ENCODE measurements at regions not wholly inside any gene's neighbourhood (a gene's known extent, or its start where the extent isn't known, plus 50 kb on each side); places are given as distances from the start of the nearest gene placed in this dataset.

- DNase-seq (ENCODE audit: low spot score), result no peak
Observed at GRCh38 chr4:166274136-166274761, 401.2 kb downstream of the TLL1 start.

GRCh38 chr4:166274775-166275174 lies 401.7 kb downstream of the TLL1 start:
- DNase-seq (ENCODE audit: low spot score), result no peak

- DNase-seq (ENCODE audit: low spot score), result no peak
Observed at GRCh38 chr4:166277401-166277800, 404.4 kb downstream of the TLL1 start.

- DNase-seq (ENCODE audit: low spot score), result no peak
Observed at GRCh38 chr4:166277853-166278252, 404.8 kb downstream of the TLL1 start.

- DNase-seq (ENCODE audit: low spot score), result no peak
Observed at GRCh38 chr4:166279261-166279660, 406.2 kb downstream of the TLL1 start.

- DNase-seq (ENCODE audit: low spot score), result no peak
Observed at GRCh38 chr4:166280642-166281041, 407.6 kb downstream of the TLL1 start.

- no peak for DNase-seq (ENCODE audit: low spot score)
Observed at GRCh38 chr4:166282081-166282770, 409.2 kb downstream of the TLL1 start.

- no peak for DNase-seq (ENCODE audit: low spot score)
Observed at GRCh38 chr4:166284221-166284620, 411.2 kb downstream of the TLL1 start.

- DNase-seq (ENCODE audit: low spot score), result no peak
Observed at GRCh38 chr4:166290426-166290825, 417.4 kb downstream of the TLL1 start.

- no peak for DNase-seq (ENCODE audit: low spot score)
Observed at GRCh38 chr4:166293556-166293955, 420.5 kb downstream of the TLL1 start.

- DNase-seq (ENCODE audit: low spot score), result no peak
Observed at GRCh38 chr4:166301266-166301665, 428.2 kb downstream of the TLL1 start.

GRCh38 chr4:166308647-166309046 lies 435.6 kb downstream of the TLL1 start:
- no peak for DNase-seq (ENCODE audit: low spot score)

- DNase-seq (ENCODE audit: low spot score), result no peak
Observed at GRCh38 chr4:166309286-166309685, 436.2 kb downstream of the TLL1 start.

- DNase-seq (ENCODE audit: low spot score), result no peak
Observed at GRCh38 chr4:166311169-166311568, 438.1 kb downstream of the TLL1 start.

- no peak for DNase-seq (ENCODE audit: low spot score)
Observed at GRCh38 chr4:166312166-166312565, 439.1 kb downstream of the TLL1 start.

GRCh38 chr4:166314902-166315301 lies 441.9 kb downstream of the TLL1 start:
- no peak for DNase-seq (ENCODE audit: low spot score)

- DNase-seq (ENCODE audit: low spot score), result no peak
Observed at GRCh38 chr4:166315721-166316467, 442.9 kb downstream of the TLL1 start.

- no peak for DNase-seq (ENCODE audit: low spot score)
Observed at GRCh38 chr4:166318810-166319525, 445.9 kb downstream of the TLL1 start.

GRCh38 chr4:166323250-166323649 lies 450.2 kb downstream of the TLL1 start:
- no peak for DNase-seq (ENCODE audit: low spot score)

- no peak for DNase-seq (ENCODE audit: low spot score)
Observed at GRCh38 chr4:166324321-166324720, 451.3 kb downstream of the TLL1 start.

- DNase-seq (ENCODE audit: low spot score), result no peak
Observed at GRCh38 chr4:166335256-166335938, 462.4 kb downstream of the TLL1 start.

GRCh38 chr4:166341992-166342391 lies 469.0 kb downstream of the TLL1 start:
- no peak for DNase-seq (ENCODE audit: low spot score)

All from ureter (tissue), 1 donor.